Suprapubic skin (tissue), 4 donors: ENCODE measurements at regions not wholly inside any gene's neighbourhood (a gene's known extent, or its start where the extent isn't known, plus 50 kb on each side); places are given as distances from the start of the nearest gene placed in this dataset.

Source experiments
- DNase-seq, 2 donors: peaks; one replicate each; pipeline ENCODE4 v3.0.0-alpha.2; 2019; ENCODE audit warnings: low spot score in 2 of 2
- H3K27ac ChIP-seq: fragments of 200-600 bp; sonication (generic); one replicate; pipeline ENCODE4 v1.5.1; 2019
- H3K27me3 ChIP-seq: fragments of 200-600 bp; sonication (generic); one replicate; pipeline ENCODE4 v1.5.1; 2019
- H3K36me3 ChIP-seq: fragments of 200-600 bp; sonication (generic); one replicate; pipeline ENCODE4 v1.5.1; 2019
- H3K4me1 ChIP-seq: fragments of 200-600 bp; sonication (generic); one replicate; pipeline ENCODE4 v1.5.1; 2019
- H3K4me3 ChIP-seq: fragments of 200-600 bp; sonication (generic); one replicate; pipeline ENCODE4 v1.5.1; 2019; ENCODE audit warnings: mild to moderate bottlenecking
- H3K9me3 ChIP-seq: fragments of 200-600 bp; sonication (generic); one replicate; pipeline ENCODE4 v1.5.1; 2019
- CTCF ChIP-seq, 2 donors: fragments of 200-600 bp in 1 of 2; fragments of 450-650 bp in 1 of 2; sonication (generic) in 1 of 2; IDR thresholded peaks; one replicate each; pipeline ENCODE4 v1.5.1; 2016 to 2019; ENCODE audit warnings: antibody characterized with exemption in 2 of 2, mild to moderate bottlenecking in 1 of 2, moderate library complexity in 1 of 2
- EP300 ChIP-seq: sonication (generic); formaldehyde crosslinking; IDR thresholded peaks from one replicate; pipeline ENCODE4 v1.6.1; 2017; ENCODE audit warnings: antibody characterized with exemption
- POLR2A ChIP-seq, 2 donors: fragments of 450-650 bp; IDR thresholded peaks; one replicate each; pipeline ENCODE4 v1.6.1; 2017; ENCODE audit warnings: antibody characterized with exemption in 2 of 2, mild to moderate bottlenecking in 2 of 2, moderate library complexity in 2 of 2
- POLR2AphosphoS5 ChIP-seq, 3 donors: sonication (generic); formaldehyde crosslinking; IDR thresholded peaks; one replicate each; pipeline ENCODE4 v1.6.1; 2017; ENCODE audit warnings: antibody characterized with exemption in 3 of 3
- WGBS: methylation state at CpG from one replicate; pipeline ENCODE4 v1.1.5; 2018; 5-methylcytosine and 5-hydroxymethylcytosine counted together

GRCh38 chr16:87057951-87058560 is 259.1 kb downstream of the C16orf95 start:
- peak in 1 of 2 donors; percentile 54 for DNase-seq
- H3K36me3 ChIP-seq = no peaks in the 10 kb centered on the region
- TF ChIP-seq POLR2A (IDR thresholded peaks at IDR 0.05) = no peak
- no peak for TF ChIP-seq EP300
- TF ChIP-seq POLR2AphosphoS5 (IDR thresholded peaks at IDR 0.05) = no peak
- no peak for TF ChIP-seq CTCF (IDR thresholded peaks at IDR 0.05)
- peaks cover 5% of the 10 kb centered on the region for H3K4me1 ChIP-seq
- no peaks in the 10 kb centered on the region for H3K9me3 ChIP-seq
- no peak overlapping the region for H3K4me3 ChIP-seq
- H3K27me3 ChIP-seq = peaks cover 46% of the 10 kb centered on the region
- WGBS = 91% methylated on average over 22 of the region's 26 CpGs
- no peak overlapping the region for H3K27ac ChIP-seq

- peak in 1 of 2 donors; percentile 37 for DNase-seq
- TF ChIP-seq CTCF (IDR thresholded peaks at IDR 0.05) = no peak
- no peak for TF ChIP-seq EP300
- TF ChIP-seq POLR2AphosphoS5 (IDR thresholded peaks at IDR 0.05) = no peak
- TF ChIP-seq POLR2A (IDR thresholded peaks at IDR 0.05) = no peak
- H3K4me1 ChIP-seq = peaks cover 5% of the 10 kb centered on the region
- no peak overlapping the region for H3K27ac ChIP-seq
- no peak overlapping the region for H3K4me3 ChIP-seq
- no peaks in the 10 kb centered on the region for H3K9me3 ChIP-seq
- peaks cover 40% of the 10 kb centered on the region for H3K27me3 ChIP-seq
- 94% methylated on average over 17 of the region's 17 CpGs for WGBS
- H3K36me3 ChIP-seq = no peaks in the 10 kb centered on the region
These were observed 258.4 kb downstream of the C16orf95 start for GRCh38 chr16:87058728-87059250.

- WGBS = 66% methylated on average over 16 of the region's 16 CpGs
- H3K27ac ChIP-seq = no peak overlapping the region
- H3K9me3 ChIP-seq = no peaks in the 10 kb centered on the region
- H3K27me3 ChIP-seq = peaks cover 42% of the 10 kb centered on the region
- no peak for TF ChIP-seq POLR2AphosphoS5 (IDR thresholded peaks at IDR 0.05)
- no peak for TF ChIP-seq CTCF (IDR thresholded peaks at IDR 0.05)
- TF ChIP-seq POLR2A (IDR thresholded peaks at IDR 0.05) = no peak
- no peak for TF ChIP-seq EP300
- no peaks in the 10 kb centered on the region for H3K36me3 ChIP-seq
- DNase-seq = no peak
- H3K4me3 ChIP-seq = no peak overlapping the region
- H3K4me1 ChIP-seq = peaks cover 5% of the 10 kb centered on the region
These were observed 256.9 kb downstream of the C16orf95 start for GRCh38 chr16:87060034-87060986.

DNA sequence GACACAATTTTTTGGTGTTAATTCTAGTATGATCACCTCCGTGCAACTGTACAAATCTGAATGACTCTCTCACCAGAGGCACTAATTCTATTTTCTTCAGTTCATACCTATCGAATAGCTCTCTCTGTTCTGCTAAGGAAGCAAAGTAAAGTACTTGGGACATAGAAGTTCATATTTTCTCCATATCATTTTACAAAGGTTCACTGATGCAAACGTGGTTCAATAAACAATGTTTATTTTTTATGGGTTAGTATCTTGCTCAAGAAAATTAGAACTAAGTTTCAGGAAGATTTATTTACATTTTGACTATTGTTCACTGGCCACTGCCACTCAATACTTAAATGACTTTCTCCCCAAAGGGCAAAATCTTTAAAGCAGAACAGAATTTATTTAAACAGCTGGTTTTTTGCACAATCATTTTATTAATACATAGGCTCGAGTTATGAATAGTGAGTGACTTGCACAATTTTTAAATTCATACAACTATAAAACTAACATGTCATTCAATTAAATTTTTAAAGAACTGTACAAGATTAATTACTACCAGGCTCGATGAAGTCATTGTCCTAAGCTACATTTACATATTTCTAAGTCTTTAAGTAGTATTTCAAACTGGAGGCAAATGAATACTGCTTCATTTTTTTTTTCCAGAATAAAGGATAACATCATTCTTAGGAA is 255.8 kb downstream of the C16orf95 start:
- peaks cover 5% of the 10 kb centered on the region for H3K4me1 ChIP-seq
- TF ChIP-seq POLR2A (IDR thresholded peaks at IDR 0.05) = no peak
- no peak for TF ChIP-seq POLR2AphosphoS5 (IDR thresholded peaks at IDR 0.05)
- no peak for TF ChIP-seq EP300
- TF ChIP-seq CTCF (IDR thresholded peaks at IDR 0.05) = no peak
- peaks cover 44% of the 10 kb centered on the region for H3K27me3 ChIP-seq
- H3K36me3 ChIP-seq = no peaks in the 10 kb centered on the region
- H3K9me3 ChIP-seq = no peaks in the 10 kb centered on the region
- no peak overlapping the region for H3K4me3 ChIP-seq
- no peak for DNase-seq
- no peak overlapping the region for H3K27ac ChIP-seq
- WGBS = 58% methylated on average over 5 of the region's 5 CpGs
